ENCODE measurements at regions not wholly inside any gene's neighbourhood (a gene's known extent, or its start where the extent isn't known, plus 50 kb on each side); places are given as distances from the start of the nearest gene placed in this dataset.

DNA sequence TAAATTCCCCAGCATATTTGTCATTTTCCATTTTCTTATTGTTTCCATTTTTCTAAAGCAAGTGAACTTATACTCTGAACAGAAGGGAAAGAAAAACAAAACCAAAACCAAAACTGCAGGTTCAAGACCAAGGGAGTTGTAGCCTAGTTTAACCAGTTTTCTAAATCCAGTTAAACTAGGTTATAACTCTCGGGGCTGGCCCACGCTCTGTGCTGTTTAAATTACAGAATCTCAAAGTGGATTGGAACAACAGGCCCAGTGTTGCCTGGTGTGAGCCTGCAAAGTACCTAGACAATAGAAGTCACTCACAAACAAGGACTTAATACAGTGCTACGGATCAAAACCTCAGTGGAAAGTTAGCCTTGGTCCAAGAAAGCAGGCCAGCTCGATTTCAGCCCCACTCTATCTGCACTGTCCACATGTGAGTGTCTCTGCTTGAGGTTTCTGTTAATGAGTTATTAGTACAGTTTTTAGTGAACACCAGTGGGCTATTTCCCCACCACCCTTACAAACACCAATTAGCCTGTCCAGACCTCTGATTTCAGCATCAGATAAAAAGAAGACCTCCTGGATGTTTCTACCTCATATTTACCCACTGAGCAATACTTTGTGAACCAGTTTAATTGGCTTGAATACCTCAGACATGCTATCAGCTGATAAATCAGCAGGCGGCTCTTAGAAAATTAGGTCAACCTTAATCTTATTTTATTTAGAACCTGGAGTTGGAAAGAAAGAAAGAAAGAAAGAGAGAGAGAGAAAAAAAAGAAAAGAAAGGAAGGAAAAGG is 93.8 kb upstream of the PDZRN3 start:
- H3K27me3 Mint-ChIP-seq: peaks cover 0 to 5% (median 0%) of the 10 kb centered on the region in 5 donors
- no peaks in the 10 kb centered on the region for H3K4me1 ChIP-seq (ENCODE audit: control insufficient read depth in 2 of 2, insufficient read depth in 2 of 2, low read length in 2 of 2)
- H3K27ac ChIP-seq (ENCODE audit: low read depth, low read length): no peak overlapping the region
- no peaks in the 10 kb centered on the region for H3K36me3 Mint-ChIP-seq
- no peaks in the 10 kb centered on the region for H3K27me3 ChIP-seq (ENCODE audit: control insufficient read depth in 2 of 2, insufficient read depth in 2 of 2, low read length in 2 of 2)
- intact Hi-C loops (cut with micrococcal nuclease): no loop called here
- H3K9me3 Mint-ChIP-seq: peaks cover 0 to 10% (median 3%) of the 10 kb centered on the region in 11 donors
- no peaks in the 10 kb centered on the region for H3K36me3 ChIP-seq (ENCODE audit: control insufficient read depth in 2 of 3, insufficient read depth in 3 of 3, low read length in 3 of 3)
- no peak for DNase-seq
- ChIA-PET CTCF (no interaction called here), POLR2A (no interaction called here)
- H3K4me3 Mint-ChIP-seq: no peak overlapping the region
- H3K9me3 ChIP-seq (ENCODE audit: control insufficient read depth in 2 of 3, low read length in 3 of 3): no peaks in the 10 kb centered on the region
- H3K27ac Mint-ChIP-seq: no peak overlapping the region
- ATAC-seq: no peak
- no peaks in the 10 kb centered on the region for H3K4me1 Mint-ChIP-seq
- no peak overlapping the region for H3K4me3 ChIP-seq (ENCODE audit: low read length)

GRCh38 chr3:73716418-73716817 is 91.7 kb upstream of the PDZRN3 start:
- intact Hi-C loops (cut with micrococcal nuclease): no loop called here
- no peaks in the 10 kb centered on the region for H3K4me1 Mint-ChIP-seq
- ChIA-PET CTCF (no interaction called here), POLR2A (no interaction called here)
- no peak for DNase-seq
- H3K27me3 ChIP-seq (ENCODE audit: control insufficient read depth in 2 of 2, insufficient read depth in 2 of 2, low read length in 2 of 2): no peaks in the 10 kb centered on the region
- no peak overlapping the region for H3K4me3 Mint-ChIP-seq
- no peaks in the 10 kb centered on the region for H3K9me3 ChIP-seq (ENCODE audit: control insufficient read depth in 2 of 3, low read length in 3 of 3)
- no peaks in the 10 kb centered on the region for H3K36me3 ChIP-seq (ENCODE audit: control insufficient read depth in 2 of 3, insufficient read depth in 3 of 3, low read length in 3 of 3)
- H3K36me3 Mint-ChIP-seq: no peaks in the 10 kb centered on the region
- H3K4me3 ChIP-seq (ENCODE audit: low read length): no peak overlapping the region
- H3K9me3 Mint-ChIP-seq: peaks cover 0 to 9% (median 3%) of the 10 kb centered on the region in 11 donors
- ATAC-seq: no peak
- H3K27ac Mint-ChIP-seq: no peak overlapping the region
- H3K4me1 ChIP-seq (ENCODE audit: control insufficient read depth in 2 of 2, insufficient read depth in 2 of 2, low read length in 2 of 2): no peaks in the 10 kb centered on the region
- peaks cover 0 to 5% (median 0%) of the 10 kb centered on the region in 5 donors for H3K27me3 Mint-ChIP-seq
- H3K27ac ChIP-seq (ENCODE audit: low read depth, low read length): no peak overlapping the region

- H3K4me3 Mint-ChIP-seq: no peak overlapping the region
- H3K4me1 Mint-ChIP-seq: no peaks in the 10 kb centered on the region
- ChIA-PET CTCF (no interaction called here), POLR2A (no interaction called here)
- Histone ChIP-seq H3K4me3 (ENCODE audit: low read length) (no peak overlapping the region), H3K27ac (ENCODE audit: low read depth, low read length) (no peak overlapping the region), H3K27me3 (ENCODE audit: control insufficient read depth in 2 of 2, insufficient read depth in 2 of 2, low read length in 2 of 2) (no peaks in the 10 kb centered on the region), H3K4me1 (ENCODE audit: control insufficient read depth in 2 of 2, insufficient read depth in 2 of 2, low read length in 2 of 2) (no peaks in the 10 kb centered on the region), H3K9me3 (ENCODE audit: control insufficient read depth in 2 of 3, low read length in 3 of 3) (no peaks in the 10 kb centered on the region), H3K36me3 (ENCODE audit: control insufficient read depth in 2 of 3, insufficient read depth in 3 of 3, low read length in 3 of 3) (no peaks in the 10 kb centered on the region)
- intact Hi-C loops (cut with micrococcal nuclease): no loop called here
- H3K9me3 Mint-ChIP-seq: peaks cover 0 to 11% (median 5%) of the 10 kb centered on the region in 11 donors
- ATAC-seq: no peak
- no peak for DNase-seq
- H3K27ac Mint-ChIP-seq: no peak overlapping the region
- no peaks in the 10 kb centered on the region for H3K36me3 Mint-ChIP-seq
- peaks cover 0 to 4% (median 0%) of the 10 kb centered on the region in 5 donors for H3K27me3 Mint-ChIP-seq
Measured at GRCh38 chr3:73710340-73710739, 85.6 kb upstream of the PDZRN3 start.

GRCh38 chr3:73709712-73710111 is 85.0 kb upstream of the PDZRN3 start:
- POLR2A ChIA-PET: no interaction called here

DNA sequence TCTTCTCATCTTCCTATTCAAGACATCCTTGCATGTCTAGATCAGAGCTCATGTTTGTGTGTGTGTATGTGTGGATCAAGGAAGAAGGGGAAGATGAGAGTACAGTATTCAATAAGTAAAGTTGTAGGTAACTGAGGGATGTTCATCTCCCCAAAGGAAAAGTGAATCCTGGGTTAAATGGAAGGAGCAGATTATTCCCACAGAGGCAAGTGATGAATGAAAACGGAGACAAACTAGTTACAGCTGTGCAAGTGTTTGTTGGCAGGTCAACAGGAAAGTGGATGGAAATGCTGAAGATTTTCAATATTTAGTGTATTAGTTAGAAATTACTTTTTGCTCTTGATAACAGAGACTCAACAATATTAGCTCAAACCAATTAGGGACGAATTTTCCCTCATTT is 84.2 kb upstream of the PDZRN3 start:
- Histone ChIP-seq H3K27ac (ENCODE audit: low read depth, low read length) (no peak overlapping the region), H3K9me3 (ENCODE audit: control insufficient read depth in 2 of 3, low read length in 3 of 3) (no peaks in the 10 kb centered on the region), H3K4me3 (ENCODE audit: low read length) (no peak overlapping the region), H3K36me3 (ENCODE audit: control insufficient read depth in 2 of 3, insufficient read depth in 3 of 3, low read length in 3 of 3) (no peaks in the 10 kb centered on the region), H3K27me3 (ENCODE audit: control insufficient read depth in 2 of 2, insufficient read depth in 2 of 2, low read length in 2 of 2) (no peaks in the 10 kb centered on the region), H3K4me1 (ENCODE audit: control insufficient read depth in 2 of 2, insufficient read depth in 2 of 2, low read length in 2 of 2) (no peaks in the 10 kb centered on the region)
- Mint-ChIP-seq H3K36me3 (no peaks in the 10 kb centered on the region), H3K27ac (no peak overlapping the region), H3K9me3 (peaks cover 0 to 12% (median 5%) of the 10 kb centered on the region in 11 donors), H3K4me3 (no peak overlapping the region), H3K27me3 (peaks cover 0 to 4% (median 0%) of the 10 kb centered on the region in 5 donors), H3K4me1 (no peaks in the 10 kb centered on the region)
- intact Hi-C loops (cut with micrococcal nuclease): no loop called here
- ChIA-PET POLR2A (no interaction called here), CTCF (no interaction called here)
- no peak for DNase-seq
- ATAC-seq: no peak

More at GRCh38 chr3:73709712-73710111, 85.0 kb upstream of the PDZRN3 start:
- CTCF ChIA-PET: no interaction called here
- Mint-ChIP-seq H3K27ac (no peak overlapping the region), H3K27me3 (peaks cover 0 to 4% (median 0%) of the 10 kb centered on the region in 5 donors), H3K4me1 (no peaks in the 10 kb centered on the region), H3K36me3 (no peaks in the 10 kb centered on the region), H3K4me3 (no peak overlapping the region), H3K9me3 (peaks cover 0 to 11% (median 5%) of the 10 kb centered on the region in 11 donors)
- no peaks in the 10 kb centered on the region for H3K4me1 ChIP-seq (ENCODE audit: control insufficient read depth in 2 of 2, insufficient read depth in 2 of 2, low read length in 2 of 2)
- H3K9me3 ChIP-seq (ENCODE audit: control insufficient read depth in 2 of 3, low read length in 3 of 3): no peaks in the 10 kb centered on the region
- intact Hi-C loops (cut with micrococcal nuclease): no loop called here
- H3K4me3 ChIP-seq (ENCODE audit: low read length): no peak overlapping the region
- no peaks in the 10 kb centered on the region for H3K36me3 ChIP-seq (ENCODE audit: control insufficient read depth in 2 of 3, insufficient read depth in 3 of 3, low read length in 3 of 3)
- DNase-seq (no peak), ATAC-seq (no peak)
- no peak overlapping the region for H3K27ac ChIP-seq (ENCODE audit: low read depth, low read length)
- H3K27me3 ChIP-seq (ENCODE audit: control insufficient read depth in 2 of 2, insufficient read depth in 2 of 2, low read length in 2 of 2): no peaks in the 10 kb centered on the region

DNA sequence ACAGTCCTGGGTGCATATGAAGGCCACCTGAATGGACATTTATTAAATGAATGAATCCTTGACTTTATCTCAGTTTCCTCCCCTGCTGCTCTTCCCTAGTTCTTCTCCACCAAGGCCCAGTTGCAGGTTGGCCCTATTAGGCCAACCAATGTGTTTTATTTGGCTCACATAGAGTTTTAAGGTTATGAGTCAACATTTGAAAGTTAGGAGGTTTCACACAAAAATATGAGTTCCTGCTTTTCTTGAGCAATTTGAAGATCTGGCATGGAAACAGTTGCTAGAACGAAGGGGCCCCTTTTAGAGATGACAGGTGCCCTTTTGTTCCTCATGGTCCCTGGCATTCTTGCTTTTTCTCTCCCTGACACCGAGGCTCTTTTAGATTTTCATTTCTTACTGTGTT is 83.0 kb upstream of the PDZRN3 start:
- H3K27ac ChIP-seq (ENCODE audit: low read depth, low read length): no peak overlapping the region
- Mint-ChIP-seq H3K9me3 (peaks cover 0 to 9% (median 0%) of the 10 kb centered on the region in 11 donors), H3K27ac (no peak overlapping the region), H3K36me3 (no peaks in the 10 kb centered on the region), H3K4me3 (no peak overlapping the region), H3K27me3 (peaks cover 0 to 9% (median 0%) of the 10 kb centered on the region in 5 donors), H3K4me1 (no peaks in the 10 kb centered on the region)
- no peaks in the 10 kb centered on the region for H3K27me3 ChIP-seq (ENCODE audit: control insufficient read depth in 2 of 2, insufficient read depth in 2 of 2, low read length in 2 of 2)
- no peaks in the 10 kb centered on the region for H3K36me3 ChIP-seq (ENCODE audit: control insufficient read depth in 2 of 3, insufficient read depth in 3 of 3, low read length in 3 of 3)
- ATAC-seq: no peak
- H3K4me3 ChIP-seq (ENCODE audit: low read length): no peak overlapping the region
- intact Hi-C loops (cut with micrococcal nuclease): no loop called here
- ChIA-PET POLR2A (no interaction called here), CTCF (no interaction called here)
- no peaks in the 10 kb centered on the region for H3K9me3 ChIP-seq (ENCODE audit: control insufficient read depth in 2 of 3, low read length in 3 of 3)
- no peak for DNase-seq
- no peaks in the 10 kb centered on the region for H3K4me1 ChIP-seq (ENCODE audit: control insufficient read depth in 2 of 2, insufficient read depth in 2 of 2, low read length in 2 of 2)

DNA sequence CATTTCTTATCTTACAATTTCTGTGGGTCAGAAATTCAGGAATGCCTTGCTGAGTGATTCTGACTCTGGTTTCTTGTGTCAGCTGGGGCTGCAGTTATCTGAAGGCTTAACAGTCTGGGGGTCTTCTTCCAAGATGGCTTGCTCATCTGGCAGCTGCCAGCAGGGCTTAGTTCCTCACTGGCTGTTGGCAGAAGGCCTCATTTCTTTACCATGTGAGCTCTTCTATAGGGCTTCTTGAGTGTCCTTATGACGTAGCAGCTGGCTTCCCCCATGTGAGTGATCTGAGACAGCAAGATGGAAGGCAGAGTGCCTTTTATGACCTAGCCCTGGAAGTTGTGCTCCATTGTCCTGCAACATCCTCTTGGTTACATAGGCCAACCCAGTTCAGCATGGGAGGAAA is 82.0 kb upstream of the PDZRN3 start:
- intact Hi-C loops (cut with micrococcal nuclease): no loop called here
- CTCF ChIA-PET: no interaction called here

More for the DNA sequence above, 82.0 kb upstream of the PDZRN3 start:
- Histone ChIP-seq H3K27me3 (ENCODE audit: control insufficient read depth in 2 of 2, insufficient read depth in 2 of 2, low read length in 2 of 2) (no peaks in the 10 kb centered on the region), H3K36me3 (ENCODE audit: control insufficient read depth in 2 of 3, insufficient read depth in 3 of 3, low read length in 3 of 3) (no peaks in the 10 kb centered on the region), H3K4me1 (ENCODE audit: control insufficient read depth in 2 of 2, insufficient read depth in 2 of 2, low read length in 2 of 2) (no peaks in the 10 kb centered on the region), H3K4me3 (ENCODE audit: low read length) (no peak overlapping the region), H3K9me3 (ENCODE audit: control insufficient read depth in 2 of 3, low read length in 3 of 3) (no peaks in the 10 kb centered on the region), H3K27ac (ENCODE audit: low read depth, low read length) (no peak overlapping the region)
- Mint-ChIP-seq H3K4me1 (no peaks in the 10 kb centered on the region), H3K4me3 (no peak overlapping the region), H3K27ac (no peak overlapping the region), H3K36me3 (no peaks in the 10 kb centered on the region), H3K9me3 (peaks cover 0 to 8% (median 0%) of the 10 kb centered on the region in 11 donors), H3K27me3 (peaks cover 0 to 9% (median 0%) of the 10 kb centered on the region in 5 donors)
- POLR2A ChIA-PET: no interaction called here
- no peak for ATAC-seq
- DNase-seq: no peak

Data from naive thymus-derived CD4-positive, alpha-beta T cell (primary cell).